Activated T-cell treated with anti-CD3 and anti-CD28 coated beads, Interleukin-2, amount 50 U/mL, for 48 hours (primary cell): ENCODE measurements at regions not wholly inside any gene's neighbourhood (a gene's known extent, or its start where the extent isn't known, plus 50 kb on each side); places are given as distances from the start of the nearest gene placed in this dataset.
"Not testable (repeated sequence)": the region's sequence is repeated elsewhere in the genome, so short reads cannot be mapped to it uniquely, and the experiment has no call there.

Experiments used
- DNase-seq, 2 experiments: peaks; one replicate each; pipeline ENCODE4 v3.0.0-alpha.2; 2020

DNA sequence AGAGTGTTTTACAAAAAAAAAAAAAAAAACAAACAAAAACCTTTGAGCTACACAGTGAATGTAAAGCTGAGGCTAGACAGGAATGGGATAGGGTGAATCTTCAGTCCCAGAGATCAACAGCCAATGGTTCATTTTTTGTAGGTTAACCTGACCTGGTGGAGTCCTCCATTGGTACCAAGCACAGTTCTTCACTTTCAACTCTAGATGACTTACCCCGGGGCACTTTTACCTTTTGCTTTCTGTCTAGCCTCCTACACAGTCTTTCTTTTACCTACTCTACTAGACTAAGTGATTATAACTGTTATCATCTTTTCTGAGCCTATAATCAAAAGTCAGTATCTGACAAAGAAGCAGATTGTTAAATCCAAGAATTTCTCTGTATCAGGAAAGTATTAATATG lies 50.9 kb downstream of the ANXA2R start:
- no peak for DNase-seq

DNA sequence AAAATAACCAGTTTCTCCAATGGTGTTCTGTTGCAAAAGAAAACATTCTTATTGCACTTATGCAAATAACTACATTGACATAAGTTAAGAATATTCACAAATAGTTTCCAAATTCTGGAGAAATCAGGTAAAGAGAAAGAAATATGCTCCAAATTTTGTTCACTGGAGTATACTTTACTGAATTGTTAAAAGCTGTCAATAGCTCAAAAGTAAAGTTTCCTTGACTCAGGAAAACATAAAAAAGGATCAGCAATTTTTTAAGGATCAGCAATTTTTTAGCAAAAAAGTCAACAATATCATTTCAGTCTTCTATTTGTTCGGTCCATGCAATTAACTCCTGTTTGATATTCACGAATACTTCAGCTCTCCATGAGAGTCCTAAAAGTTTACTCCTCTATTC lies 51.6 kb downstream of the ANXA2R start:
- DNase-seq: no peak

DNA sequence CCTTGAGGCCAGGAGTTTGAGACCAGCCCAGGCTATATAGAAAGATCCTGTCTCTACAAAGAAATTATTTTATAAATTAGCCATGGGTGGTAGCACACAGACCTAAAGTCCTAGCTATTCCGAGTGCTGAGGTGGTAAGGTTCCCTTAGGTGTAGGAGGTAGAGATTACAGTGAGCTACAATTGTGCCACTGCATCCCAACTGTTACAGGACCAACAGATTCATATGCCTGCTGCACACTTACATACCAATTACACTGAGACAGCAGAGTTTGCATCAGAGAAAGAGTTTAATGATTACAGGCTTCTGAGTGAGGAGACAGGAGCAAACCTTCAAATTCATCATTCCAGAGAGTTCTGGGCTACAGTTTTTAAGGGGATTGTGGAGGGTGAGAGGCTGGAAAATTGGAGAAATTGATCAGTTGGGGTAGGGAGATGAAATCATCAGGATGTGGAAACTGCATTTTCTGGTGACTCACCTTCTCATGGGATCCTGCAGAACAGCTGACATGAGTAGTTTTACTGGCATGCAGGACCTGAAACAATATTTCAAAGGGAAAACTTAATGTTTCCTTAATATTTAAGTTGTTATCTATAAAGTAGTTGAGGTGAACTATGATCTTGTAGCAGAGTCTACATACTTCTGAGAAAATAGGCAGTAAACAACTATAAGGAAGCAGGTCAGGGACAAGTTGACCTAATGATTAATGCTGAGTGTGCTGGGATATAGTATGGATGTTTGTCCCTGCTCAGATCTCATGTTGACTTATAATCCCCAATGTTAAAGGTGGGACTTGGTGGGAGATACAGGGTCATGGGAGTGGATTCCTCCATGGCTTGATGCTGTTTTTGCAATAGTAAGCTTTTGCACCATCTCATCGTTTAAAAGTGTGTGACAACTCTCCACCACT lies 54.7 kb downstream of the ANXA2R start:
- no peak for DNase-seq

DNA sequence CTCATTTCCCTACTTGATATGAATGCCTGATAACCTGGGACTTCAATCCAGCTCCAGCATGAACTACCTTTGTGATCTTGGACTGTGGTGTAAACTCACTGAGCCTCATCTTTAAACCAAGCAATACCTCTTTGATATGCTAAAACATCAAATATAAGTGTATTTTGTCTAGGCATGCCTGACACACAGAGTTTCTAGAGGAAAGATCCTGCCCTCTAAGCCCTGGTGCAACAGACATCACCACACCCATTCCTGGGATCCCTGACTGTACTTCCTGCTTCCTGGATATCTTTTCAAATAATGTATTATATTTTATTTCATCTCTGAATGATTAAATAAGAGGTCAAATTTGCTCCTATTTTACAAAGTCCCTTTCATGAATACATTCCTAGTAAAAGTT lies 55.8 kb downstream of the ANXA2R start:
- no peak for DNase-seq

DNA sequence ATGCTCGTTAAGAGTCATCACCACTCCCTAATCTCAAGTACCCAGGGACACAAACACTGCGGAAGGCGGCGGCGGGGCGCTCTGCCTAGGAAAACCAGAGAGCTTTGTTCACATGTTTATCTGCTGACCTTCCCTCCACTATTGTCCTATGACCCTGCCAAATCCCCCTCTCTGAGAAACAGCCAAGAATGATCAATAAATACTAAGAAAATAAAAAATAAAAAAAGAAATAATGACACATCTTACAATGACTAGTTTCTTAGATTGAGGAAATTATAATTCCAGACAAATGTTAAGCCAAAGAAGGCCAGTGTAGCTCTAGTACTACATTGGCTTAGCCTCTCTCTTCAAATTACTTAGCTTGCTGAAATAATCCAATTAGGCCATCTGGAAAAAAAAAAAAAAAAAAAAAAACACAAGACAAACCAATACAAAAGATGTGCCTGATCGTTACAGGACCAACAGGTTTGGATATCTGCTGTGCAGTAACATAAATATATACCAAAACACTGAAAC lies 58.0 kb downstream of the ANXA2R start:
- DNase-seq: no peak

DNA sequence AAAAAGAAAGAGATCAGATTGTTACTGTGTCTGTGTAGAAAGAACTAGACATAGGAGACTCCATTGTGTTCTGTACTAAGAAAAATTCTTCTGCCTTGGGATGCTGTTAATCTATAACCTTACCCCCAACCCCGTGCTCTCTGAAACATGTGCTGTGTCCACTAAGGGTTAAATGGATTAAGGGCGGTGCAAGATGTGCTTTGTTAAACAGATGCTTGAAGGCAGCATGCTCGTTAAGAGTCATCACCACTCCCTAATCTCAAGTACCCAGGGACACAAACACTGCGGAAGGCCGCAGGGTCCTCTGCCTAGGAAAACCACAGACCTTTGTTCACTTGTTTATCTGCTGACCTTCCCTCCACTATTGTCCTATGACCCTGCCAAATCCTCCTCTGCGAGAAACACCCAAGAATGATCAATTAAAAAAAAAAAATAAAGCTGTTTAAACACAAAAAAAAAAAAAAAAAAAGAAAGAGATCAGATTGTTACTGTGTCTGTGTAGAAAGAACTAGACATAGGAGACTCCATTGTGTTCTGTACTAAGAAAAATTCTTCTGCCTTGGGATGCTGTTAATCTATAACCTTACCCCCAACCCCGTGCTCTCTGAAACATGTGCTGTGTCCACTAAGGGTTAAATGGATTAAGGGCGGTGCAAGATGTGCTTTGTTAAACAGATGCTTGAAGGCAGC lies 58.6 kb downstream of the ANXA2R start:
- DNase-seq: not testable (repeated sequence)

DNA sequence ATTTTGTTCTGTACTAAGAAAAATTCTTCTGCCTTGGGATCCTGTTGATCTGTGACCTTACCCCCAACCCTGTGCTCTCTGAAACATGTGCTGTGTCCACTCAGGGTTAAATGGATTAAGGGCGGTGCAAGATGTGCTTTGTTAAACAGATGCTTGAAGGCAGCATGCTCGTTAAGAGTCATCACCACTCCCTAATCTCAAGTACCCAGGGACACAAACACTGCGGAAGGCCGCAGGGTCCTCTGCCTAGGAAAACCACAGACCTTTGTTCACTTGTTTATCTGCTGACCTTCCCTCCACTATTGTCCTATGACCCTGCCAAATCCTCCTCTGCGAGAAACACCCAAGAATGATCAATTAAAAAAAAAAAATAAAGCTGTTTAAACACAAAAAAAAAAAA lies 59.1 kb downstream of the ANXA2R start:
- not testable (repeated sequence) for DNase-seq

DNA sequence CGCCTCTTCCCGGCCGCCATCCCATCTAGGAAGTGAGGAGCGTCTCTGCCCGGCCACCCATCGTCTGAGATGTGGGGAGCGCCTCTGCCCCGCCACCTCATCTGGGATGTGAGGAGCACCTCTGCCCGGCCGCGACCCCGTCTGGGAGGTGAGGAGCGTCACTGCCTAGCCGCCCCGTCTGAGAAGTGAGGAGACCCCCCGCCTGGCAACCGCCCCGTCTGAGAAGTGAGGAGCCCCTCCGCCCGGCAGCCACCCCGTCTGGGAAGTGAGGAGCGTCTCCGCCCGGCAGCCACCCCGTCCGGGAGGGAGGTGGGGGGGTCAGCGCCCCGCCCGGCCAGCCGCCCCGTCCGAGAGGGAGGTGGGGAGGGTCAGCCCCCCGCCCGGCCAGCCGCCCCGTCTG lies 59.7 kb downstream of the ANXA2R start:
- not testable (repeated sequence) for DNase-seq

DNA sequence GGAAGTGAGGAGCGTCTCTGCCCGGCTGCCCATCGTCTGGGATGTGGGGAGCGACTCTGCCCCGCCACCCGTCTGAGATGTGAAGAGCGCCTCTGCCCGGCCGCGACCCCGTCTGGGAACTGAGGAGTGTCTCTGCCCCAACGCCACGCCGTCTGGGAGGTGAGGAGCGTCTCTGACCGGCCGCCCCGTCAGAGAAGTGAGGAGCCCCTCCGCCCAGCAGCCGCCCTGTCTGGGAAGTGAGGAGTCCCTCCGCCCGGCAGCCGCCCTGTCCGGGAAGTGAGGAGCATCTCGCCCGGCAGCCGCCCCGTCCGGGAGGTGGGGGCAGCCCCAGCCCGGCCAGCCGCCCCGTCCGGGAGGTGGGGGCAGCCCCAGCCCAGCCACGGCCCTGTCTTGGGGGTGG lies 60.9 kb downstream of the ANXA2R start:
- not testable (repeated sequence) for DNase-seq

DNA sequence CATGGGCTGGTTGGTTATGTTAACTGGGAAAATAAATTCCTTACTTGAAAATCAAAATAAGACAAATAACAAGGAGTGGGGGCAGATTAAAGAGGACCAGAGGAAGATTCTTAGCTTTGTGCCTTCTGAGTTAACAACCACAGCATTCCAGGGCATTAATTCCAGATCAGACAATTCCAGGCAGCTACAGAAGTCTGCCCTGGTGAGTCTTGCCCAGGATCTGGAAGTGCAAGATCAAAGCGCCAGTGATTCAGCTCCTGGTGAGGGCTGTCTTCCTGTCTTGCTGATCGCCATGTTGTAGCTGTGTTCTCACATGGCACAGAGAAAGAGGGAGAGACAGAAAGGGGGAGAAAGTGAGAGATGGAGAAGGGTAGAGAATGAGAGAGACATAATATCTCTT lies 65.6 kb downstream of the ANXA2R start:
- DNase-seq: no peak

DNA sequence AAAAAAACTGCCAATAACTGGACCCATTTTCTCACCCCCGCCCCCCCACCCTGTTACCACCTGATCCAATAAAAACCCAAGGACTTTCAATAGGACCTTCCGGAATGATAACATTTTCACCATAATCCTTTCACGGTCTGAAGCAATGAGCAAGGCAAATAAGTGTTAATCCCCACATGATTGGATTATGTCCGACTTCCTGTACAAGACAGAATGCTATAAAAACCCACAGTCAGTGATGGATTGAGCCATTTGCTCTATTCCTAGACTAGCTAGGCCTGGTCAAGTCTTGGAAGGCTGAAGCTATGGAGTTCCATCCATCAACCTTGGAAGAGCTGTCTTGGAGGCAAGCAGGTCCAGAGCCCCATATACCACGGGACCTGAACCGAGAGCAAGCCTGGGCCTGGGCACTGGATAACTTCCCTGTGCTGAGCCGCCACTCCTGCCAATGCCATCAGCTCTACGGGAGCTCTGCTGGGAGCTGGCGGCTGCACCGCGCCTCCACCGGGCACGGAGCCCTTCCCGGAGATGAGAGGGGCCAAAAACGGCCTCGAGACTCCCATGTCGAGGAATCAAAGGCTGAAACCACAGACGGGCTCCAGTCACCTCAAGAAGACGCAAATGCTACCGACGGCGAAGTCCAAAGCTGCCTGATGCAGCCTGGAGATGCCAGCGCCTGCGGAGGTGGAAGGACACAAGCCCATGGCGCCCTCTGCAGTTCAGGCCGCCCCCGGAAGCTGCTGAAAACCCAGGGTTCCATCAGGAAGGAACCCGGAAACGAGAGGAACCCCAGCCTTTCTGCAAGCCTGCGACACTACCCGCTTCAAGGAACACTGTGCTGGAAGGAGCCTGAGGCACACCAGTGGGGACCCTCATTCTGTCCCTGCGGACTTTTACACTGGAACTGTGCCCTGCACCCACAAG lies 69.2 kb downstream of the ANXA2R start:
- DNase-seq: no peak

DNA sequence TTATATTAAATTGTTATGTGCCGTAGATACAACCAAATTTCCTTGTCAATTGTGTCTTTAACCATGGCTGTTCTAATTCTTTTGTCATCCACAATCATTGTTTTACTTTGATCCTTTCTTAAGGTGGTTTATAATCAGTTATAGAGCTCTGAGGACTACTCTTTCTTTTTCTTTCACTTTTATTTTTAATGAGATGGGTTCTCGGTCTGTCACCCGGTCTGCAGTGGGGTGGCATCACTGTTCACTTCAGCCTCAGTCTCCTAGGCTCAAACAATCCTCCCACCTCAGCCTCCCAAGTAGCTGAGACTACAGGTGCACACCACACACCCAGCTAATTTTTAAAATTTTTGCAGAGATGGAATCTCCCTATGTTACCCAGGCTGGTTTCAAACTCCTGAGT lies 74.2 kb downstream of the ANXA2R start:
- DNase-seq: no peak

DNA sequence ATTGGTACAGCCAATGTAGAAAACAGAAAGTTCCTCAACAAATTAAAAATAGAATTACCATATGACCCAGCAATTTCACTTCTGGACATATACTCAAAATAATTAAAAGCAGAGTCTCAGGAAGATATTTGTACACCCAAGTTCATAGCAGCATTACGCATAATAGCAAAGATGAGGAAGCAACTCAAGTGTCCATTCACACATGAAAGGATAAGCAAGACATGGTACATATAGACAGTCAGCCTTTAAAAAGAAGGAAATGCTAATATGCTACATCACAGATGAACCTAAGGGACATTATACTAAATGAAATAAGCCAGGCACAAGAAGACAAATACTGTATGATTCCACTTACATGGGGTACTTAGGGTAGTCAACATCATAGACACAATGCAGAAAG lies 76.7 kb downstream of the ANXA2R start:
- DNase-seq: no peak

DNA sequence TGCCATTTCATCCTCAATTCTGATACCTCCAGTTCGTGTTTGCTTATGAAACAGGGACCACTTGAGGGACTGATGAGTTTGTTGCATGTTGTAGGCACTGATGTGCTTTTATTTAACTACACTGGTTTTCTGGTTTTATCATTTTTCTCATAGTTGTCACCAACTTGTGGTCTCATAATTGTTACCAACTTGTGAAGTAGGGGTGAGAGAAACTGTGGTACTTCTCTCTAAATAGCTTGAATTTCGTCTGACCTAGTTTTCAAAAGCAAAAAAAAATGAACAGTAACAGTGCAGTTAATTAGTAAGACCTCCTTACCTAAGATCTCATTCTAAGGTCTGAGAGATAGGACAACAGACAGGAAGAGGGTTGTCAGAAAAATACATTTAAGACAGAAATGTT lies 78.0 kb downstream of the ANXA2R start:
- no peak for DNase-seq

DNA sequence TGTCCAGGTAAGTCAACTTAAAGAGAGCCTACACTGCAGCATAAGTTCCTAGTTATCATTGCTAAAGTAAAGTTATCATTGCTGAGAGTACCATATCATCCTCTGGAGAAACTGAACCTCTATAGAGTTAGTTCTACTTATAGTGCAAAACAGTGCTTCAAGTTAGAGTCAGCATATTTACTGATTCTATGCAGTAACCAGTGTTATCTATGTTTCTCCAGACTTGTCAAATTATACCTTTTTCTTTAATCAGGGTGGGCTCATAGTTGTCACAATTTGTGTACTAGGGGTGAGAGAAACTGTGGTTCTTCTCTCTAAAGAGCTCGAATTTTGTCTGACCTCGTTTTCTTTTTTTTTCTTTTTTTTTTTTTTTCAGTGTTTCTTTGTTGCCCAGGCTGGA lies 79.6 kb downstream of the ANXA2R start:
- DNase-seq: no peak

DNA sequence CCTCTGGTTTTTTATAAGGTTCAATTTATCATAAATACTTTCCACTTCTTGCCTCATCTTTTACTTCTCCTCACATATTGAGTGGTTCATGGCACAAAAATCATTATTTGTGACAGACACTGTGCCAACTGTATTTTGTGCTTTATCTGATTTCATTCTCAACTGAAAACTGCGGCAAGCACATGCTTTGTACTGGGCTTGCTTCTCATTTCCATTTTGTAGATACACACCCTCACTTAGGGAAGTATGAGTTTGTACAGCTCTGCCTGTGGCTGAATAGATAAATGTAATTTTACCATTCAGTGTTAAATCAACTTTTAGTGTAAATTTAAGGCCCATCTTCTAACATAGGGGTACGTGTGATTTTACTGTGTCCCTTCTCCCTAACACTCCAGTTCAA lies 83.6 kb downstream of the ANXA2R start:
- no peak for DNase-seq

DNA sequence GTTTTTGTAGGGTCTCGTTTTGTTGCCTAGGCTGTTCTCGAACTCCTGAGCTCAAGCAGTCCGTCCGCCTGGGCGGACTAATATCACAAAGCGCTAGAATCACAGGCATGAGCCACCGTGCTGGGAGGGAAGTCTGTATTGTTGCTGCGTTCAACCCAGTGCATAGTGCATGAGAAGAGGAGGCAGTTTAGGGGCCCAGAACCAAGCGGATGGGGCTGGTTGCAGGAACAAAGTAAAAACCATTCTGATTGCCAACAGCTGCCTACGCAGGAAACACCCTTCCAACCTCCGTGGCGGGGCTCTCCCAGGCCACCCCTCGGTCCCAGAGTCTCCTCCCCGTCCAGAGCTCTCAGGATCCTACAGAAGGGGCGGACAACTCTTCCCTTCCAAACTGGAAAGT lies 87.1 kb downstream of the ANXA2R start:
- no peak for DNase-seq

DNA sequence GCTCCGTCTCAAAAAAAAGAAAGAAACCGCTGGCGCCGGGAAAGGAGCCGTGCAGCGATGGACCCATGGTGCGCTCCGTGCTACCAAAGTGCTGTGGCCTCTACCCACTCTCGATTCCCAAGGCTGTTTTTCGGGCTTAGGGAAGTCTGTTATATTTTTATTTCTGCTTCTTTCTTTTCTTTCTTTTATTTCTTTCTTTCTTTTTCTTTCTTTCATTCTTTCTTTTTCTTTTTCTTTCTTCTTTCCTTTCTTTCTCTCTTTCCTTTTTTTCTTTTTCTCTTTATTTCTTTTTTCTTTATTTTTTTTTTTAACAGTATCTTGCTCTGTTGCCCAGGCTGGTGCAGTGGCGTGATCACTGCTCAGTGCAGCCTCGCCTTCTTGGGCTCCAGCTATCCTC lies 87.5 kb downstream of the ANXA2R start:
- no peak for DNase-seq

DNA sequence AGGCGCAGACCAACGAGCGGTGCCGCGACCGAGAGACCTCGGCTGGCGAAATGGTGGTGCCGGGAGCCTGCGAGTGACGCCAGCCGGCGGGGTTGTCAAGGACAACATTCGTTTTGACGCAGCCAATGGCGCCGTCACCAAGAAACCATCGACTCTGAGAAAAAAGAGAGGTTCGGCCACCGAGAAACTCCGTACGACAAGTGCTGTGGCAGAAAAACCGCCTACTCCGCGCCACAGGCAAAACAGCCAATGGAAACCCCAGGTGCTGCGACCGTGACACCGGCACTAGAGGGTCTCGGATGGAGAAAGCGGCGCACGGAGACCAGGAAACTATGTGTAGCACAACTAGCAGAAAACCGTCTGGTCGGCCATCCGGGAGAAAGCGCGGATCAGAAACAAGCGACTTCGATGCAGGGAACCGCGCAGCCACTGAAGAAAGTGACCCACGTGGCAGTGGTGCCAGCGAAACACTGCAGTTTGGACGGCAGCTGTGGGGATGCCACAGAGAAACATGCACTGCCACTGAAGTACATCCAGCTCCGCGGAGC lies 88.8 kb downstream of the ANXA2R start:
- peak; percentile 80 to 84 for DNase-seq

DNA sequence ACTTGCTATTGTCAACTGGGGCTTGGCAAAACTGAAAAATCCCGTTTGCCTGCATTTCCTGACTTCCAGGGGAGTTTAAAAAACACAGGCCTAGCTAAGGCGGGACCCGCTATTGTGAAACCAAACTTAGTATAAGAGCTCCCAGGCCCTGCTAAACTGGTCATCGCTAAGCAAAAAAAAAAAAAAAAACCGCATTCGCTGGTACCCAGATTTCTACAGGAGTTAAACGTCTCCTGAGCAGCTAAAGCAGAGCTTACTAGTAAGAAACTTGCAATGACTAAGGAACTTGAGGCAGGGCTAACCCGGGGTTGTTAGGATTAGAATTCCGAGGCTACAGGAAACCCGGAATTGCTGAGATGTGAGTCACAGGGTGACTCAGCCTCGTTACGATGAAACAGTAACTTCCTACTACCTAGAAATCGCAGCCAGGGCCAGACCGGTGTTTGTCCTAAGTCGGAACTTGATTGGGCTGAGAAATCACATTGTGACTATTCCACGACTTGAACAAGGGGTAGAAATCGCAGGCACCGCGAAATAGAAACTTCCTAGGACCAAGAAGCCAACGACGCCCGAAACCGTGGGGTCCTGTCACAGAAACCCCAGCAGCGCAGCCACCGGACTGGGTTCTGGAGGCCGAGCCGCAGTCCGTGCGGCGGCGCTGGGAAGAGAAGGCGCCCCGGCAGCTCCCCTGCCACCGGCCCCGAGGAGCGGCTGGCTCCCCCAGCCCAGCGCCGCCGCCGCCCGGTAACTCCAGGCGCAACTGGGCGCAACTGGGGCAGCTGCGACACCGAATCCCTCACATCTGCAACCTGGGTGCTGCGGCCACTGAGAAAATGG lies 89.4 kb downstream of the ANXA2R start:
- peak; percentile 75 to 81 for DNase-seq

DNA sequence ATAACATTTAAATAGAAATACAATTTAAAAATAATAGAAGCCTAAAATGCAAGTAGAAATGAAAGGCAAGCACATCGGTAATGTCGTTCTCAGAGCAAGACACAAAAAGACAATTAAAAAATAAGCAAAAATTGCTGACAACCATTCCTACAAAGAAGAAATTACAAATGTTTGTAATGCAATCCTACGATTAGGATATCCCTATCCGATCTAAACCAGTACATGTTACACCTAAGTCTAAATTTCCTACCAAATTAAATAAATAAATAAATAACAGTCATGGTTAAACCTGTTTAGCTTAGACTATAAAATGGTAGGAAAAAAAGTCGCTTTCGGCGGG lies 90.0 kb downstream of the ANXA2R start:
- DNase-seq: no peak
